Posterior vena cava (tissue), 2 donors: ENCODE measurements at regions not wholly inside any gene's neighbourhood (a gene's known extent, or its start where the extent isn't known, plus 50 kb on each side); places are given as distances from the start of the nearest gene placed in this dataset.

Source experiments
- DNase-seq: peaks from one replicate; pipeline ENCODE4 v3.0.0-alpha.2; 2020; ENCODE audit warnings: low spot score
- intact Hi-C, 2 donors: fragments of 100-400 bp; cut with DNase I; formaldehyde crosslinking; loops; one replicate each; pipeline versions ENCODE4 v1.14.1 to v1.14.2; 2022 to 2023
- donor health status: DM: yes; HTN: yes; CAD: no.
- donor health status: DM: yes; HTN: yes; CAD: no.

GRCh38 chr12:89901906-89902642 is 193.4 kb upstream of the ATP2B1 start:
- no peak for DNase-seq
- intact Hi-C loops: no loop called here

GRCh38 chr12:89901319-89901718 is 192.7 kb upstream of the ATP2B1 start:
- intact Hi-C loops: no loop called here

GRCh38 chr12:89899651-89900050 is 191.0 kb upstream of the ATP2B1 start:
- DNase-seq: no peak
- intact Hi-C loops: no loop called here

More at GRCh38 chr12:89901319-89901718, 192.7 kb upstream of the ATP2B1 start:
- DNase-seq: no peak

- intact Hi-C loops: no loop called here
- no peak for DNase-seq
Measured at GRCh38 chr12:89895591-89895990, 187.0 kb upstream of the ATP2B1 start.

- no peak for DNase-seq
Measured at GRCh38 chr12:89895101-89895500, 186.5 kb upstream of the ATP2B1 start.

GRCh38 chr12:89893972-89894706 is 185.5 kb upstream of the ATP2B1 start:
- no peak for DNase-seq
- intact Hi-C loops: no loop called here

More at GRCh38 chr12:89895101-89895500, 186.5 kb upstream of the ATP2B1 start:
- intact Hi-C loops: no loop called here

GRCh38 chr12:89892436-89892835 is 183.8 kb upstream of the ATP2B1 start:
- intact Hi-C loops: no loop called here
- no peak for DNase-seq

GRCh38 chr12:89891933-89892332 is 183.3 kb upstream of the ATP2B1 start:
- intact Hi-C loops: no loop called here
- no peak for DNase-seq

GRCh38 chr12:89890161-89890560 is 181.5 kb upstream of the ATP2B1 start:
- no peak for DNase-seq
- intact Hi-C loops: no loop called here

GRCh38 chr12:89889062-89889461 is 180.4 kb upstream of the ATP2B1 start:
- intact Hi-C loops: no loop called here
- DNase-seq: no peak

GRCh38 chr12:89884952-89885351 is 176.3 kb upstream of the ATP2B1 start:
- no peak for DNase-seq
- intact Hi-C loops: no loop called here

GRCh38 chr12:89884416-89884898 is 175.8 kb upstream of the ATP2B1 start:
- intact Hi-C loops: no loop called here
- DNase-seq: no peak

- no peak for DNase-seq
Measured at GRCh38 chr12:89883630-89884389, 175.2 kb upstream of the ATP2B1 start.

GRCh38 chr12:89882792-89883191 is 174.2 kb upstream of the ATP2B1 start:
- DNase-seq: no peak
- intact Hi-C loops: no loop called here

More at GRCh38 chr12:89883630-89884389, 175.2 kb upstream of the ATP2B1 start:
- intact Hi-C loops: no loop called here

- intact Hi-C loops: no loop called here
- no peak for DNase-seq
Measured at GRCh38 chr12:89882050-89882449, 173.4 kb upstream of the ATP2B1 start.

- DNase-seq: no peak
- intact Hi-C loops: no loop called here
Measured at GRCh38 chr12:89880690-89881350, 172.2 kb upstream of the ATP2B1 start.

GRCh38 chr12:89879766-89880165 is 171.1 kb upstream of the ATP2B1 start:
- intact Hi-C loops: no loop called here
- DNase-seq: no peak

- intact Hi-C loops: no loop called here
- no peak for DNase-seq
Measured at GRCh38 chr12:89878950-89879349, 170.3 kb upstream of the ATP2B1 start.

- intact Hi-C loops: no loop called here
- DNase-seq: no peak
Measured at GRCh38 chr12:89878327-89878726, 169.7 kb upstream of the ATP2B1 start.
